Activated CD8-positive, alpha-beta memory T cell treated with anti-CD3 and anti-CD28 coated beads, Interleukin-2, amount 50 U/mL, for 24 hours (primary cell): ENCODE measurements at regions not wholly inside any gene's neighbourhood (a gene's known extent, or its start where the extent isn't known, plus 50 kb on each side); places are given as distances from the start of the nearest gene placed in this dataset.

Experiments used
- DNase-seq: peaks from one replicate; pipeline ENCODE4 v3.0.0-alpha.2; 2020; ENCODE audit errors: extremely low read depth

DNA sequence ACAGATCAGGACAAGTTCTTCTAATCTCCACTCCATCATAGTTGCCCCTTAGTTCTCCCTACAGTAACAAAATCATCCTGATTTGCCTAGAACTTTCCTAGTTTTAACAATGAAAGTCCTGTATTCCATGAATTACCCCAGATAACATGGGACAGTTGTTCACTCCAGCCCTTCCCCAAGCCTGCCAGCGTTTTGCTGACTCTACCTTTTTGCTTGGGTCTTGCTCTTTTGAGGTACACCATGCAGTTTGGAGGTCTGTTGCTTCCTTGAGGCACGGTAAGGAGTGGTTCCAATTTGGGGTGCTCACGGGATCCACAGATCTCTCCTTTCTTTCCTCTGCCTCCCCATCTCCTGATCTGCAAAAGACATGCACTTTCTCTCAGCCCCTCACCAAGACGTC lies 61.6 kb upstream of the DYRK2 start:
- no peak for DNase-seq

DNA sequence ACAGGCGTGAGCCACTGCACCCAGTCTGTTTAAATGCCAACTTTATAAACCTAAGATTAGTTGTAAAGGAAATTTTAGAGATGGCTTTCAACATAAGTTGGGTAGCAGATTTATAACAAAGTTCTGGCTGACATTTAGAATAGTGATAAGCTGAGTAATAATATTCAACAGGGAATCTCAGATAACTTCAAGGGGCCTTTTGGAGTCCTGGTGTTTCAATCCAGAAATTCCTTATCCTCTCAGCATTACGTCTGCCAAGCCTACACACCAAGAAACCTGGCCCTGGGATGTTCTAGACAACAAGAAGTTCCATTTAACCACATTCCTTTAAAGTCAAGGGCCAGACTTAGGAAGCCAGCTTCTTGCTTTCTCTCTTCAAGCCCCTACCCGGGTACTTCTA lies 59.5 kb upstream of the DYRK2 start:
- no peak for DNase-seq

- DNase-seq, result no peak
Measured at GRCh38 chr12:67590149-67590790, 58.3 kb upstream of the DYRK2 start.

GRCh38 chr12:67592228-67593011 lies 56.1 kb upstream of the DYRK2 start:
- no peak for DNase-seq

- no peak for DNase-seq
Measured at GRCh38 chr12:67593041-67593440, 55.5 kb upstream of the DYRK2 start.

DNA sequence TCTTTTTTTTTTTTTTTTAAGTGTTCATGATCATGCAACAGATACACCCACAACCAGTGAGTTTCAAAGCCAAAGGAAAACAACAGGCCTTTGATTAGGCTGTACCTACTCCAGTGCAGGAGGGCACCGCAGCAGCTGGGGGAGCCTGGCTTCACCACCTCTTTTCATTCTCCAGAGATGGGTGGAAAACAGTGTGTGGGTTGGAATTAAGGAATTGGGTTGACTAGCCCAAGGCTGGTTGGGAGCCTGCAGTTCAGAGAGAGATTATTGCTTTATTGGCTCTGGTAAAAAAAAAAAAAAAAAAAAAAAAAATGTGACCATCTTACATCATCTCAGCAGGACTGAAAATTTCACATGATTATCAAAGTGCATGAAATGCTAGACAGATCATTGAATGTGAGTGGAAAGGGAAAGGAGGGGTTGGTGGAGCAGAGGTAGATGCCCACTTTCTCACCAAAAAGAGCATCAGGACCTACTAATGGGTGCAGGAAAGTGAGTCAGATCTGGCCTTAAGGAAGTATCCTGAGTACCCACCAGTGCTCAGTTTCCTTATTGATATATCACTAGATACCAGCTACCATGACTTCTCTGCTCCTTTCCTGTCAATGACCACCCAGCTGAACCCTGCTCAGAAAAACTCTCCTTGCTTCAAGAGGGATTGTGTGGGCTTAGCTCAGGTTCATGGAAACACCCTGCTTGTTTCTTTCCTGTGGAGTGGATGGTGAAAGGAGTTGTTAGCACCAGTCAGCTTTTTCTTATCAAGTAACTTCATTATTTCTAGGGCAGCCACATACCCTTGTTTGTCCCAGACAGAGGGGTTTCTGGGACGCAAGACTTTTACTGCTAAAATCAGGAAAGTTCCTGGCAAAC lies 54.8 kb upstream of the DYRK2 start:
- DNase-seq, result no peak

DNA sequence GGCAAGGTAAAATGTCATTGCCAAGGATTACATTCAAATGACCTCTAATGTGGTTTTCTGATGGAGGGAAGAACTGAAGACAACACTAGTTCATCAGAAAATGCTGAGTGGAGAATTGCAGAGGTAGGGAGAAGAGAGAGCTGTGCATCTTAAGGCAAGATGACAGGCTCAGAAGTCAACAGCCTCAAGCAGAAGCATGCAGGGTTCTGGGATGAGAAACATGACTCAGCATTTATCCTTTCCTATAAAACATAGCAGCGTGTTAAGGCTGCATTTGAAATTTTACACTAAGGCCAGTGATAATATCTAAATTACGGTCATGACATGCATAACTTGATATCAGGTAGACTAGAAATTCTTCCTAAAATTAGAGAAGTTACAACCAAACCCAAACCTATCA lies 53.7 kb upstream of the DYRK2 start:
- no peak for DNase-seq

- DNase-seq, result no peak
Measured at GRCh38 chr12:67595365-67595764, 53.2 kb upstream of the DYRK2 start.

- no peak for DNase-seq
Measured at GRCh38 chr12:67598598-67598997, 49.9 kb upstream of the DYRK2 start.
